DMS 273 treated with DMSO at 0.1 percent for 48 hours (cell line): ENCODE measurements at regions not wholly inside any gene's neighbourhood (a gene's known extent, or its start where the extent isn't known, plus 50 kb on each side); places are given as distances from the start of the nearest gene placed in this dataset.
"Not testable (repeated sequence)": the region's sequence is repeated elsewhere in the genome, so short reads cannot be mapped to it uniquely, and the experiment has no call there.

Experiments
- DNase-seq: peaks from one replicate; lab custom pipeline; 2025; lab: John Stamatoyannopoulos, UW

DNA sequence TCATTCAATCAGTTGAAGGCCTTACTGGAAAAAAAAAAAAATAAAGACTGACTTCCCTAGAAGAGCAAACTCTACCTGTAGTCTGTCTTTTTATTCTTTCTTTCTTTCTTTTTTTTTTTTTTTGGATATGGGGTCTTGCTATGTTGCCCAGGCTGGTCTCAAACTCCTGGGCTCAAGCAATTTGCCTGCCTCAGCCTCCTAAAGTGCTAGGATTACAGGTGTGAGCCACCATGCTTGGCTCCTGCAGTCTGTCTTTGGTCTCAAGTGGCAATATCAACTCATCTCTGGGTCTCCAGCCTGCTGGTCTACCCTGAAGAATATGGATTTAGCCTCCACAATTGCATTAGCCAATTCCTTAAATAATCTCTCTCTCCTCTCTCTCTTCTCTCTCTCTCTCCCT, 167.7 kb upstream of the P2RY1 start:
- no peak for DNase-seq

GRCh38 chr3:152669560-152669959, 165.4 kb upstream of the P2RY1 start:
- DNase-seq, result no peak

- no peak for DNase-seq
Measured at GRCh38 chr3:152671446-152672319, 163.2 kb upstream of the P2RY1 start.

GRCh38 chr3:152672320-152672649, 162.6 kb upstream of the P2RY1 start:
- DNase-seq, result no peak

DNA sequence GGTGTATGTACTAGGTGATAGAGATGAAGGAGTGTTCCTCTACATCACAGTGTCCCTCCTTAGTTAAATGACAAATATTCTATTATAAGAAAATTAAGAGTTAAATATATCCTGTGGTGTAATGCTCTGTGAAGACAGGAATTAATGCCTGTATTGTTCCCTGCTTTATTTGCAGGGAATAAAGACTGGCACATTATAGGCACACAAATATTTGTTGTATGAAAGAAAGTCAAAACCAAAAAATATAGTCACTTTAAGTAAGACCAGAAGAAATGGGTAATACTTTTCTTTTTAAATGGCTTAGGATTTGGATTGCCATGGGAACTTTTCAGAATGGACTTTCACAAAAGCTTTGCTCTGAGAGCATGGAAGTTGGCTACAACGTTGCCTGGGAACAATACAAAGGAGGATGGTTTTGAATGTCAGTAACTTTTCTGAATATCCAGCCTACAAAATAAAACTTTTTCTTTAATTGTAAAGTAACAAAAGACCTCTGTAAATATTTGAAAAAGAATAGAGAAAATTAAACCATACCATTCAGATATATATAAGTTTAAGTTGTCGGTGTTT, 158.0 kb upstream of the P2RY1 start:
- no peak for DNase-seq

DNA sequence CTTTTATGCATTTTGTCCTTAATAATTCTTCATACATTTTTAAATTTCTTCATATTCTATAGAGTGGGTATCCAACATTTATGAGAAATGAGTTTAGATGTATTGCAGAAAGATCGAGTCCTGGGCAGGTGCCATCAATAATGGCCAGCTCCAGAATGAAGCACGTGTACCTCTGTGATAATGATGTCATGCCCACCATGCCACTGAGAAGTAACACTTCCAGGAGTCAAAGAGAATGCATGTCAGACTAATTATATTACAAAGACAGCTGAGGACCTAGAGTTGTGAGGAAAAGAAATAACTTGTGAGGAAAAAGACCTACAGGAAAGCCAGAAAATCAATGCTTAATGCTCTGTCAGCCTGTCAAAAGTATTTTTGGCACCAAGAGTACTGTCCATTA, 157.4 kb upstream of the P2RY1 start:
- DNase-seq, result no peak

GRCh38 chr3:152682477-152682876, 152.5 kb upstream of the P2RY1 start:
- DNase-seq, result no peak

DNA sequence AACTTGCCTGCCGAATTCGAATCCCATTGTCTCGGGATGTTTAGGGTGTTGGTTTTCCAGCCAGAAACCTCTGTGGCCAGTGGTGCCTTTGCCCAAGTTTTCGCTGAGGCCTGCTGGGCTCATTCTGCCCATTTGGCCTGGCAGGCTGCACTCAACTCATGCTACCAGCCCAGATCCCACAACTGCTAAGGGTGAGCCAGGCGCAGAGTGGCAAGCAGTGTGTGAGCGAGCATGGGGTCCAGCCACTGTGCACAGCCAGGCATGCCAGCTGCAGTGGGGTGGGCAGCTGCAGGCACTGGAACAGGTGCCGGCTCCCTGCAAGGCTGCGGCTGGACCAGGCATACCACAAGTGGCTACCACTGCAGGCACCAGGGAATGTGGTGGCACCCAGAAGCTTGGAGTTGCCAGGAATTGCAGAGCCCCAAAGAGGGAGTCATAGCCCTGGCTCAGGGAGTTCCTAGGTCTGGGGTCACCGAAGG, 151.4 kb upstream of the P2RY1 start:
- DNase-seq, result no peak

DNA sequence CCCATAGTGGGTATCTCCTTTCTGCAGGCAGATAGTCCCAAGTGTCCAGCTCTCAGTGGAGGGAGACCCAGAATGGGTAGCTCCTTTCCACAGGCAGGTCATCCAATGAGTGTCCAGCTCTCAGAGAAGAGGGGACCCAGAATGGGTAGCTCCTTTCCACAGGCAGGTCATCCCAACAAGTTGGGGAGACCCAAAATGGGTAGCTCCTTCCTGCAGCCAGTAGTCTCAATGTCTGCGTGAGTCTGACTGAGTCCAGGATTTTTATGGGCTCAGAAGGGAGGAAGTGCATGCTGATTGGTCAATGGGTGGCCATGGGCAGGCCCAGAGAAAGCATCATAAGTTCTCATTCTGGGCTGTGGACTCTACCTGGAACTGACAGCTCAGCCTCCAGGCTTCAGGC, 150.7 kb upstream of the P2RY1 start:
- no peak for DNase-seq

- no peak for DNase-seq
Measured at GRCh38 chr3:152688313-152688712, 146.6 kb upstream of the P2RY1 start.

GRCh38 chr3:152692326-152692725, 142.6 kb upstream of the P2RY1 start:
- not testable (repeated sequence) for DNase-seq

DNA sequence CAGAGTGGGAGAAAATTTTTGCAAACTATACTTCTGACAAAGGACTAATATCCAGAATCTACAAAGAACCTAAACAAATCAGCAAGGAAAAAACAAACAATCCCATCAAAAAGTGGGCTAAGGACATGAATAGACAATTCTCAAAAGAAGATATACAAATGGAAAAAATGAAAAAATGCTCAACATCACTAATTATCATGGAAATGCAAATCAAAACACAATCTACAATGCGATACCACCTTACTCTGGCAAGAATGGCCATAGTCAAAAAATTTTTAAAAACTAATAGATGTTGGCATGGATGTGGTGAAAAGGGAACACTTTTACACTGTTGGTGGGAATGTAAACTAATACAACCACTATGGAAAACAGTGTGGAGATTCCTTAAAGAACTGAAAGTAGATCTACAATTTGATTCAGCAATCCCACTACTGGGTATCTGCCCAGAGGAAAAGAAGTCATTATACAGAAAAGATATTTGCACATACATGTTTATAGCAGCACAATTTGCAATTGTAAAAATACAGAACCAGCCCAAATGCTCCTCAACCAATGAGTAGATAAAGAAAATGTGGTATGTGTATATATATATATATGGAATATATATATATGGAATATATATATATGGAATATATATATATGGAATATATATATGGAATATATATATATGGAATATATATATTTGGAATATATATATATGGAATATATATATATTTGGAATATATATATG, 141.2 kb upstream of the P2RY1 start:
- not testable (repeated sequence) for DNase-seq

DNA sequence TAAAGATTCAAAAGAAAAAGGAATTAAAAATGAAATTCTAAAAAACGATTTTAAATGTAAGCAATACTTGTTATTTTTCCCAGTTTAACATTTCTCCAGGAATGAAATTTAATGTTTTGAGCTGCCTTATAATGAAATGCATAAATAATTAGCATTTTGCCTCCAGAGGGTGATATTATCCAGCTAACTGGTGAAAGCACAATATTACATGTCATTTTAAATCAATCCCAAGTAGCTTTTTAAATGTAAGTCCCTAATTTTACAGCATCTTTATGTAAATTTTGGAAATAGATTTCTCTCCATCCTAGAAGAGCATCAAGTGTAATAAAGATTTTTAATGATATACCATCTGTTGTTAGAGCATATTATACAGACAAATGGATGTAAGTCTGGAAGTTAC, 139.1 kb upstream of the P2RY1 start:
- DNase-seq, result no peak

GRCh38 chr3:152696962-152697361, 138.0 kb upstream of the P2RY1 start:
- DNase-seq, result no peak

DNA sequence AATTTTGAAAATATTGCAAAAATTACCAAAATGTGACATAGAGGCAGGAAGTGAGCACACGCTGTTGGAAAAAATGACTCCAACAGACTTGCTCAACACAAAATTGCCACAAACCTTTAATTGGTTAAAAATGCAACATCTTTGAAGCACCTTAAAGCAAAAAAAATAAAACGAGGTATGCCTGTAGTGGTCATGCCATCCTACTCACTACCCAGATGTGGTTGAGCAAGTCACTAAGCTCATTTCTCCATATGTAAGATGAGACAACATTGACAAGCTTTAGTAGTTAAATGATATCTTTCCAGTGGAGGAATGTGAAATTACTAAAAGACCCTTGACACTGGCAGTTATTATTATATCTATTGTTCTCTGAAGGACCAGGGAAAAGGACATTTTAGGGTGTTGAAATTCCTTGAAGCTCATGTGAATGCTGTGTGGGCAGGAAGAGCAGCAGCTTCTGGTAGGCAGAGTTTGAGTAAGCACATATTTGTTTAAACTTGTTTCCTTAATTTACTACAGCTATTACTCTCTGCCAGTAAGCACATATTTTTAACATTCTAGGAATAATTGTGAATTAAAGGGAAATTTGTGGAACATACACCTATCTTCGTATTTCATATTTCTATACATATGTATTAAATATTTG, 131.6 kb upstream of the P2RY1 start:
- DNase-seq, result no peak

DNA sequence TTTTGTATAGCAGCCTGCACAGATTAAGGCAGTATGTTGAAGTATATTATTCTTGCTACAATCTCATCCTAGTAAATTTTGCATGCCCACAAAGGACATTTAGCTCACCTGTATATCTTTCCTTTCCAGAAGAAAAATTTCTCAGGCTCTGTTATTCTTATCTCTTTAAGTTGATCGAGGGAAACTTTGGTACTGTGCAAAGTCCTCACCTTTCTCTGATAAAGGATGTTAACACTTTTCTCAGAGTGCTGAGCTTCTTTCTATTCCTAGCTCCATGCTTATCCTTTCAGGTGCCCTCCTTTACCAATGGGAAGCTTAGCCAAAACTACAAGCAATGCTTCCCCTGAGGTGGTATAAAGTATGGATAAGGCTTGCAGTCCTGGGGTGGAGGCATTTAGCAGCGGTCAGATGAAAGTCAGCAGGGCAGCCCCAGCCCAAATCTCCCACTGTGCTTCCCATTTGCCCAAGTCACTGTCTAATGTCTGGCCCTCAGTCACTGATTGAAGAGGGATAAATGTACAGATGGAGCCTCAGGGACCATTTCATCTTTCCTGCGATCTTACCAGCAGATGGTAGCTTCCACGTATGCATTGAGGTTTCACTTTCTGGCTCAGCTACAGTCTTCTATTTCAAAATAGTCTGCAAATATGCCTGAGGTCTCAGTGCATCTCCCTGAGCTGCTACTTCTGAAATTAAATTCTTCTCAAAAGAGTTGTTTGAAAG, 127.8 kb upstream of the P2RY1 start:
- peak; percentile 64 for DNase-seq

DNA sequence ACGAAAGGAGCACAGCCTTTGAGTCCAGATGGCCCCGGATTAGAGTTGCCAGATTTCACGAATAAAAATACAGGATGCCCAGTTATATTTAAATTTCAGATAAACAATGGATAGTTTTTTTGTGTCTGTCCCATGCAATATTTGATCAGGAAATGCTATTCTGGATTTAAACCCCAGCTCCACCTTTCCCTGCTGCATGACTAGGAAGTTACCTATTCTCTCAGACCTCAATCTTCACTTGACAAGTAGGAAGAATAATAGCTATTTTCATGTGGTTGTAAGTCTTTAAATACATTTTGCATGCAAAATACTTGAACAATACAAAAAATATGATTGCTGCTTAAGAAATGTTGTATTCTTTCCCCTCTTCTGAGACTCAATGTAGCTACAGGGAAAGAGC, 125.3 kb upstream of the P2RY1 start:
- no peak for DNase-seq

- DNase-seq, result no peak
Measured at GRCh38 chr3:152710549-152710948, 124.4 kb upstream of the P2RY1 start.

DNA sequence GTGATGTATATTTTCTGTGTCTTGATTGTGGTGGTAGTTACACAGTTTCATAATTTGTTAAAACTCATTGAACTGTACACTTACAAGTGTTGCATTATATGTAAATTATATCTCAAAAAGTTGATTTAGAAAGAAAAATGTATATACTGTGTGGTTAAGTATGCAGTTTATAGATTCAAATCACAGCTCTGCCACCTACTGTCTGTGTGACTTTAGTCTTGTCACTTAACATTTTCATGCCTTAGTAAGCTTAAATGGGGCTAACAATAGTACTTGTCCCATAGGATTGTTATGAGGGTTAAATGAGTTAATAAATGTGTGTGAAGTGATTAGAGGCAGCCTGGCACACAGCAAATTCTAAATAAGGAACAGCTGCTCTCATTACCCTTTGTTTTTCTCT, 120.9 kb upstream of the P2RY1 start:
- DNase-seq, result no peak

DNA sequence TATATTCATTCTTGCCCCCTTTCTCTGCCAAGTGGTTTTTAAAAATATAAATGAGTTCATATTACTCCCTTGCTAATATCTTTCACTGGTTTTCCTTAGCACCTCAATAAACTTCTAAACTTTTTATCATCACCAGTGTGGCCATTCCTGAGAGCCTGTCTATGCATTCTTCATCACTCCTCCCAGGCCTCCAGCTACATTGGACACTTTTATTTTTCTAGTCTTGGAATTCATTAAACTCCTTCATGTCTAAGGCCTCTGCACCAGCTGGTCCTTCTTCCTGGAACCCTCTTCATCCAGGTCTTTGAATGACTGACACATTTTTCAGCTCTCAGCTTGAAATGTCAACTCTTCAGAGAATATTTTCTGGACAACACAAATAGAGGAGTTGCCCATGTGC, 120.4 kb upstream of the P2RY1 start:
- no peak for DNase-seq

GRCh38 chr3:152717252-152717651, 117.7 kb upstream of the P2RY1 start:
- DNase-seq, result no peak

DNA sequence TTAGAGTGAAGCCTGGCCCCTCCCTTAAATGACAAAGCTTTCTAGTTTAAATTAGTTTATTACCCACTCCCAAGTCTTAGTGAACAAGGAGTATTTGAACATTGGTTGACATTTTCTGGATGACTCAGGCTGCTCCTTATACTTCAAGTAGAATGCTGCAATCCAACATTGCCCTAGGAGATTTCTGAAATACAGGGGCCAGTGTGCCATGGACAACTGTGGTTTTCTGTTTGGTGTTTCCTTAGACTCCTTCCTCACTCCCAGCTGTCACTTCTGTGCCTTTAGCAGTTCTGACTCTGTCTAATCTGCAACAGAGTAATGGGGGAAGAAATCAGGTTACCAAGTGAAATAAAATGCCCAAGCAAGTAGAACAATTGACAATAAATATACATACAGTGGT, 116.1 kb upstream of the P2RY1 start:
- no peak for DNase-seq
